Parathyroid adenoma (tissue), 2 donors: ENCODE measurements at regions not wholly inside any gene's neighbourhood (a gene's known extent, or its start where the extent isn't known, plus 50 kb on each side); places are given as distances from the start of the nearest gene placed in this dataset.

Experiments used
- H2AFZ ChIP-seq: fragments of 300-600 bp; sonication (generic); one replicate; pipeline ENCODE4 v1.7.0; 2017; ENCODE audit warnings: antibody characterized with exemption, mild to moderate bottlenecking
- H3K27ac ChIP-seq: fragments of 300-600 bp; sonication (generic); one replicate; pipeline ENCODE4 v1.7.0; 2017
- H3K27me3 ChIP-seq: fragments of 300-600 bp; sonication (generic); one replicate; pipeline ENCODE4 v1.7.0; 2017; ENCODE audit warnings: low read length; ENCODE audit not compliant: control insufficient read depth, insufficient read depth
- H3K36me3 ChIP-seq: fragments of 300-600 bp; sonication (generic); one replicate; pipeline ENCODE4 v1.7.0; 2017; ENCODE audit warnings: low read length; ENCODE audit not compliant: control insufficient read depth, insufficient read depth
- H3K4me1 ChIP-seq: fragments of 300-600 bp; sonication (generic); one replicate; pipeline ENCODE4 v1.7.0; 2017; ENCODE audit warnings: control low read depth
- H3K4me2 ChIP-seq: fragments of 300-600 bp; sonication (generic); one replicate; pipeline ENCODE4 v1.7.0; 2017; ENCODE audit warnings: low read length
- H3K4me3 ChIP-seq: fragments of 300-600 bp; sonication (generic); one replicate; pipeline ENCODE4 v1.7.0; 2017; ENCODE audit warnings: low read depth, low read length
- H3K79me2 ChIP-seq: fragments of 300-600 bp; sonication (generic); one replicate; pipeline ENCODE4 v1.7.0; 2017; ENCODE audit warnings: control low read depth
- H3K9ac ChIP-seq: fragments of 300-600 bp; sonication (generic); one replicate; pipeline ENCODE4 v1.7.0; 2017; ENCODE audit warnings: mild to moderate bottlenecking
- H3K9me3 ChIP-seq: fragments of 300-600 bp; sonication (generic); one replicate; pipeline ENCODE4 v1.7.0; 2017; ENCODE audit warnings: low read length; ENCODE audit not compliant: control insufficient read depth
- CTCF ChIP-seq: fragments of 300-600 bp; sonication (generic); IDR thresholded peaks from one replicate; pipeline ENCODE4 v1.7.0; 2017; ENCODE audit warnings: antibody characterized with exemption, mild to moderate bottlenecking
- donor health status: primary hyperparathyroidism.

GRCh38 chr4:52288212-52288855, 237.2 kb downstream of the SPATA18 start:
- no peaks in the 10 kb centered on the region for H3K27me3 ChIP-seq
- no peak overlapping the region for H3K4me3 ChIP-seq
- no peak overlapping the region for H2AFZ ChIP-seq
- no peaks in the 10 kb centered on the region for H3K9me3 ChIP-seq
- no peaks in the 10 kb centered on the region for H3K4me1 ChIP-seq
- H3K9ac ChIP-seq, result no peak overlapping the region
- H3K27ac ChIP-seq, result no peak overlapping the region
- no peak for TF ChIP-seq CTCF
- H3K36me3 ChIP-seq, result no peaks in the 10 kb centered on the region
- no peaks in the 10 kb centered on the region for H3K79me2 ChIP-seq
- no peak overlapping the region for H3K4me2 ChIP-seq

- Histone ChIP-seq H3K27ac (no peak overlapping the region), H3K27me3 (no peaks in the 10 kb centered on the region), H3K36me3 (no peaks in the 10 kb centered on the region), H3K4me1 (no peaks in the 10 kb centered on the region), H3K79me2 (no peaks in the 10 kb centered on the region), H2AFZ (no peak overlapping the region), H3K4me2 (no peak overlapping the region), H3K4me3 (no peak overlapping the region), H3K9ac (no peak overlapping the region), H3K9me3 (no peaks in the 10 kb centered on the region)
- no peak for TF ChIP-seq CTCF
Observed at GRCh38 chr4:52290466-52290865, 239.4 kb downstream of the SPATA18 start.

- Histone ChIP-seq H3K79me2 (no peaks in the 10 kb centered on the region), H3K27ac (no peak overlapping the region), H3K9ac (no peak overlapping the region), H3K4me3 (no peak overlapping the region), H3K4me1 (no peaks in the 10 kb centered on the region), H3K4me2 (no peak overlapping the region), H3K27me3 (no peaks in the 10 kb centered on the region), H3K9me3 (no peaks in the 10 kb centered on the region), H2AFZ (no peak overlapping the region), H3K36me3 (no peaks in the 10 kb centered on the region)
- no peak for TF ChIP-seq CTCF
Observed at GRCh38 chr4:52292245-52292644, 241.1 kb downstream of the SPATA18 start.

GRCh38 chr4:52296341-52296740, 245.2 kb downstream of the SPATA18 start:
- no peaks in the 10 kb centered on the region for H3K9me3 ChIP-seq
- H3K9ac ChIP-seq, result no peak overlapping the region
- no peaks in the 10 kb centered on the region for H3K4me1 ChIP-seq
- no peak overlapping the region for H2AFZ ChIP-seq
- H3K27me3 ChIP-seq, result no peaks in the 10 kb centered on the region
- no peak overlapping the region for H3K27ac ChIP-seq
- H3K4me2 ChIP-seq, result no peak overlapping the region
- H3K36me3 ChIP-seq, result no peaks in the 10 kb centered on the region
- TF ChIP-seq CTCF, result no peak
- no peaks in the 10 kb centered on the region for H3K79me2 ChIP-seq
- no peak overlapping the region for H3K4me3 ChIP-seq

GRCh38 chr4:52298444-52298843, 247.3 kb downstream of the SPATA18 start:
- H3K27ac ChIP-seq, result no peak overlapping the region
- no peaks in the 10 kb centered on the region for H3K79me2 ChIP-seq
- no peaks in the 10 kb centered on the region for H3K27me3 ChIP-seq
- no peak overlapping the region for H3K9ac ChIP-seq
- no peaks in the 10 kb centered on the region for H3K4me1 ChIP-seq
- no peaks in the 10 kb centered on the region for H3K9me3 ChIP-seq
- no peak overlapping the region for H3K4me3 ChIP-seq
- no peak overlapping the region for H2AFZ ChIP-seq
- H3K4me2 ChIP-seq, result no peak overlapping the region
- TF ChIP-seq CTCF, result no peak
- no peaks in the 10 kb centered on the region for H3K36me3 ChIP-seq
